A673 (cell line): ENCODE measurements at regions not wholly inside any gene's neighbourhood (a gene's known extent, or its start where the extent isn't known, plus 50 kb on each side); places are given as distances from the start of the nearest gene placed in this dataset.

Experiments used
- CTCF ChIP-seq: fragments of 300-800, 200-600 bp; sonication (generic); conservative IDR thresholded peaks from 2 replicates; pipeline ENCODE4 v1.5.1; 2017; ENCODE audit warnings: low read depth, mild to moderate bottlenecking, antibody characterized with exemption, low read length, moderate library complexity, mixed read lengths
- EZH2 ChIP-seq: fragments of 200-600 bp; sonication (generic); IDR thresholded peaks from 2 replicates; pipeline ENCODE4 v1.6.1; 2017; ENCODE audit warnings: borderline replicate concordance, low read depth, mild to moderate bottlenecking, mixed read lengths, antibody characterized with exemption, low read length; ENCODE audit not compliant: poor library complexity, severe bottlenecking

- no peak for TF ChIP-seq CTCF
- TF ChIP-seq EZH2: no peak
These were observed 172.9 kb upstream of the TBC1D5 start for GRCh38 chr3:17915341-17915740.
